ENCODE measurements at regions not wholly inside any gene's neighbourhood (a gene's known extent, or its start where the extent isn't known, plus 50 kb on each side); places are given as distances from the start of the nearest gene placed in this dataset.

GRCh38 chr1:229990326-229990725 is 76.7 kb upstream of the GALNT2 start:
- H3K9me2 ChIP-seq (ENCODE audit: insufficient read depth, low read length) = no peaks in the 10 kb centered on the region
- no peak overlapping the region for H2AFZ ChIP-seq (ENCODE audit: low read depth, low read length)
- no peak overlapping the region for H3K9ac ChIP-seq (ENCODE audit: low read length)
- no peaks in the 10 kb centered on the region for H3K79me2 ChIP-seq (replicated peaks; ENCODE audit: insufficient read depth, low read length)
- H3K4me3 ChIP-seq (ENCODE audit: low read length) = peak overlapping the region; percentile 54
- peak overlapping the region; percentile 74 for H3K27ac ChIP-seq (ENCODE audit: low read length)
- no peaks in the 10 kb centered on the region for H3K27me3 ChIP-seq (ENCODE audit: insufficient read depth, low read depth, low read length)
- TF ChIP-seq TAF1 (IDR thresholded peaks at IDR 0.05; ENCODE audit: low read depth) (no peak), CTCF (IDR thresholded peaks at IDR 0.05; ENCODE audit: poor library complexity, severe bottlenecking) (no peak), EZH2 (IDR thresholded peaks at IDR 0.05; ENCODE audit: borderline replicate concordance, insufficient read depth, low read length, poor library complexity, severe bottlenecking) (no peak), SMC3 (conservative IDR thresholded peaks at IDR 0.05; ENCODE audit: poor library complexity) (no peak), POLR2AphosphoS5 (IDR thresholded peaks at IDR 0.05) (no peak), EP300 (conservative IDR thresholded peaks at IDR 0.05; ENCODE audit: poor library complexity, severe bottlenecking) (no peak), RAD21 (conservative IDR thresholded peaks at IDR 0.05) (no peak), REST (IDR thresholded peaks at IDR 0.05; ENCODE audit: borderline replicate concordance) (no peak), MXI1 (conservative IDR thresholded peaks at IDR 0.05; ENCODE audit: poor library complexity, severe bottlenecking) (no peak)
- no peaks in the 10 kb centered on the region for H4K20me1 ChIP-seq (ENCODE audit: insufficient read depth)
- no peak overlapping the region for H3K4me2 ChIP-seq (ENCODE audit: low read length)
- no peaks in the 10 kb centered on the region for H3K36me3 ChIP-seq (ENCODE audit: insufficient read depth, low read length)
- H3K9me3 ChIP-seq (ENCODE audit: low read length) = no peaks in the 10 kb centered on the region
- no peaks in the 10 kb centered on the region for H3F3A ChIP-seq (ENCODE audit: insufficient read depth, low read length, poor library complexity, severe bottlenecking)

GRCh38 chr1:229991104-229991513 is 75.9 kb upstream of the GALNT2 start:
- peak overlapping the region; percentile 54 for H3K4me3 ChIP-seq (ENCODE audit: low read length)
- no peaks in the 10 kb centered on the region for H4K20me1 ChIP-seq (ENCODE audit: insufficient read depth)
- no peaks in the 10 kb centered on the region for H3K9me3 ChIP-seq (ENCODE audit: low read length)
- peak overlapping the region; percentile 74 for H3K27ac ChIP-seq (ENCODE audit: low read length)
- no peaks in the 10 kb centered on the region for H3K36me3 ChIP-seq (ENCODE audit: insufficient read depth, low read length)
- H3K9ac ChIP-seq (ENCODE audit: low read length) = peak overlapping the region; percentile 38
- peak overlapping the region; percentile 52 for H3K4me2 ChIP-seq (ENCODE audit: low read length)
- no peaks in the 10 kb centered on the region for H3K79me2 ChIP-seq (replicated peaks; ENCODE audit: insufficient read depth, low read length)
- no peaks in the 10 kb centered on the region for H3F3A ChIP-seq (ENCODE audit: insufficient read depth, low read length, poor library complexity, severe bottlenecking)
- H2AFZ ChIP-seq (ENCODE audit: low read depth, low read length) = no peak overlapping the region
- TF ChIP-seq TAF1 (IDR thresholded peaks at IDR 0.05; ENCODE audit: low read depth) (no peak), POLR2AphosphoS5 (IDR thresholded peaks at IDR 0.05) (peak; percentile 80), EZH2 (IDR thresholded peaks at IDR 0.05; ENCODE audit: borderline replicate concordance, insufficient read depth, low read length, poor library complexity, severe bottlenecking) (no peak), CTCF (IDR thresholded peaks at IDR 0.05; ENCODE audit: poor library complexity, severe bottlenecking) (peak; percentile 31), REST (IDR thresholded peaks at IDR 0.05; ENCODE audit: borderline replicate concordance) (peak; percentile 71), EP300 (conservative IDR thresholded peaks at IDR 0.05; ENCODE audit: poor library complexity, severe bottlenecking) (peak; percentile 87)
- no peaks in the 10 kb centered on the region for H3K9me2 ChIP-seq (ENCODE audit: insufficient read depth, low read length)
- H3K27me3 ChIP-seq (ENCODE audit: insufficient read depth, low read depth, low read length) = no peaks in the 10 kb centered on the region
